HepG2 (cell line): ENCODE measurements at regions not wholly inside any gene's neighbourhood (a gene's known extent, or its start where the extent isn't known, plus 50 kb on each side); places are given as distances from the start of the nearest gene placed in this dataset.

ENCODE experiments used
- ATAC-seq: fragments of 200-7000 bp; cut with Tn5 transposase; 3 replicates; pipeline ENCODE4 v1.9.1; 2020; ENCODE audit warnings: mild to moderate bottlenecking, moderate library complexity
- BruUV-seq: library from RNA; stranded (reverse); fragments of 400-500 nt; replicated peaks from 2 replicates; lab custom pipeline; 2021; lab: Mats Ljungman, UMichigan
- CTCF ChIA-PET: fragments of 300-600 bp; formaldehyde crosslinking; extraction: SDS; loops from one replicate; lab custom pipeline; 2021; ENCODE audit warnings: low total read pairs, inconsistent platforms, low intra/inter-chr PET ratio; lab: Yijun Ruan, JAX
- POLR2A ChIA-PET: fragments of 350-600 bp; sonication (Branson Sonifier 250); formaldehyde crosslinking; loops from one replicate; lab custom pipeline; 2020; ENCODE audit warnings: antibody characterized with exemption, inconsistent platforms; lab: Yijun Ruan, JAX
- DNase-seq: peaks from one replicate; pipeline ENCODE4 v3.0.0-alpha.2; 2015; ENCODE audit warnings: low spot score
- FAIRE-seq: peaks from 3 replicates; lab custom pipeline; 2011; peaks lifted over from hg19 to GRCh38; lab: Jason Lieb, UNC
- H2AFZ ChIP-seq: one replicate; pipeline ENCODE4 v1.6.1; 2011; ENCODE audit warnings: low read length, inconsistent platforms
- H3K27ac ChIP-seq: fragments of 300-600 bp; 3 replicates; pipeline ENCODE4 v1.8.0; 2011; ENCODE audit warnings: mixed run types, mild to moderate bottlenecking, mixed read lengths, low read length, inconsistent platforms; ENCODE audit not compliant: insufficient read depth; ENCODE audit errors: extremely low read length
- H3K27me3 ChIP-seq, 2 experiments: fragments of 200-600 bp in 1 of 2; 2 replicates in 1 of 2; 3 replicates in 1 of 2; pipeline versions ENCODE4 v1.6.0 to v1.8.0; 2011; ENCODE audit warnings: low read length in 2 of 2, mild to moderate bottlenecking in 2 of 2, moderate library complexity in 2 of 2, inconsistent platforms in 1 of 2; ENCODE audit not compliant: insufficient read depth in 2 of 2, control insufficient read depth in 1 of 2
- H3K36me3 ChIP-seq, 2 experiments: fragments of 200-600 bp in 1 of 2; replicated peaks in 1 of 2; 2 replicates in 1 of 2; 3 replicates in 1 of 2; pipeline versions ENCODE4 v1.5.1 to v1.8.0; 2011; ENCODE audit warnings: low read length in 2 of 2, inconsistent platforms in 1 of 2; ENCODE audit not compliant: insufficient read depth in 2 of 2, control insufficient read depth in 1 of 2
- H3K4me1 ChIP-seq: 2 replicates; pipeline ENCODE4 v1.5.1; 2012; ENCODE audit warnings: low read length, inconsistent platforms; ENCODE audit not compliant: insufficient read depth
- H3K4me2 ChIP-seq: 2 replicates; pipeline ENCODE4 v1.6.0; 2011; ENCODE audit warnings: low read depth, low read length, inconsistent platforms
- H3K4me3 ChIP-seq, 3 experiments: fragments of 200-600 bp in 1 of 3; sonication (generic), shearing (Covaris generic) in 1 of 3; replicated peaks in 1 of 3; 2 replicates each; pipeline ENCODE4 v1.5.1; 2011 to 2016; ENCODE audit warnings: low read length in 3 of 3, inconsistent platforms in 2 of 3, low read depth in 2 of 3, mild to moderate bottlenecking in 2 of 3, control low read depth in 1 of 3, mixed read lengths in 1 of 3; ENCODE audit not compliant: insufficient read depth in 1 of 3
- H3K79me2 ChIP-seq: one replicate; pipeline ENCODE4 v1.6.1; 2011; ENCODE audit warnings: low read length, inconsistent platforms; ENCODE audit not compliant: insufficient read depth
- H3K9ac ChIP-seq: 2 replicates; pipeline ENCODE4 v1.6.0; 2011; ENCODE audit warnings: mild to moderate bottlenecking, low read depth, low read length, inconsistent platforms; ENCODE audit not compliant: insufficient read depth
- H3K9me3 ChIP-seq: 2 replicates; pipeline ENCODE4 v1.5.1; 2012; ENCODE audit warnings: mild to moderate bottlenecking, low read length
- H4K20me1 ChIP-seq: 2 replicates; pipeline ENCODE4 v1.6.0; 2011; ENCODE audit warnings: inconsistent platforms, mild to moderate bottlenecking, low read length, moderate library complexity; ENCODE audit not compliant: insufficient read depth
- ATF7 ChIP-seq, 2 experiments: fragments of 450-650 bp in 1 of 2; sonication (generic) in 1 of 2; formaldehyde crosslinking in 1 of 2; IDR thresholded peaks; 2 replicates each; pipeline versions ENCODE4 v1.4.0 to v1.6.1; 2016 to 2020; ENCODE audit warnings: antibody characterized with exemption in 1 of 2, mild to moderate bottlenecking in 1 of 2, missing genetic modification reagents in 1 of 2
- FOXP1 ChIP-seq, 2 experiments: fragments of 450-650 bp in 1 of 2; IDR thresholded peaks; 2 replicates each; pipeline ENCODE4 v1.6.1; 2017 to 2018; ENCODE audit warnings: antibody characterized with exemption in 1 of 2
- MIER2 ChIP-seq: IDR thresholded peaks from 2 replicates; pipeline ENCODE4 v1.6.1; 2016; ENCODE audit warnings: missing biosample characterization, missing genetic modification reagents
- MIXL1 ChIP-seq: IDR thresholded peaks from 2 replicates; pipeline ENCODE4 v1.6.1; 2016
- SMARCE1 ChIP-seq: fragments of 450-650 bp; IDR thresholded peaks from 2 replicates; pipeline ENCODE4 v1.6.1; 2017; ENCODE audit warnings: borderline replicate concordance
- SRY ChIP-seq: sonication (generic); formaldehyde crosslinking; IDR thresholded peaks from 2 replicates; pipeline ENCODE4 v1.8.0; 2022; ENCODE audit warnings: mild to moderate bottlenecking, missing genetic modification reagents
- THYN1 ChIP-seq: sonication (generic); formaldehyde crosslinking; IDR thresholded peaks from 2 replicates; pipeline ENCODE4 v1.8.1; 2023; ENCODE audit warnings: low read depth, mild to moderate bottlenecking, moderate library complexity, missing genetic modification reagents, borderline replicate concordance
- ZBTB1 ChIP-seq: sonication (generic); formaldehyde crosslinking; IDR thresholded peaks from 2 replicates; pipeline ENCODE4 v1.4.0; 2020; ENCODE audit warnings: missing genetic modification reagents, borderline replicate concordance
- ZNF124 ChIP-seq: sonication (generic); formaldehyde crosslinking; IDR thresholded peaks from 2 replicates; pipeline ENCODE4 v1.4.0; 2020; ENCODE audit warnings: missing genetic modification reagents
- ZNF253 ChIP-seq: sonication (generic); formaldehyde crosslinking; IDR thresholded peaks from 2 replicates; pipeline ENCODE4 v1.8.0; 2022; ENCODE audit warnings: mild to moderate bottlenecking, missing genetic modification reagents, borderline replicate concordance
- ZNF598 ChIP-seq: sonication (generic); formaldehyde crosslinking; IDR thresholded peaks from 2 replicates; pipeline ENCODE4 v1.5.1; 2020; ENCODE audit warnings: mild to moderate bottlenecking, missing genetic modification reagents, borderline replicate concordance
- ZNF713 ChIP-seq: sonication (generic); formaldehyde crosslinking; IDR thresholded peaks from 2 replicates; pipeline ENCODE4 v1.4.0; 2020; ENCODE audit warnings: mild to moderate bottlenecking, missing genetic modification reagents
- ZNF782 ChIP-seq: sonication (generic); formaldehyde crosslinking; IDR thresholded peaks from 2 replicates; pipeline ENCODE4 v1.4.0; 2020; ENCODE audit warnings: missing genetic modification reagents, mild to moderate bottlenecking, borderline replicate concordance
- WGBS: methylation state at CpG from one replicate; pipeline ENCODE4 v1.1.6; 2017; ENCODE audit warnings: low lambda C conversion rate; 5-methylcytosine and 5-hydroxymethylcytosine counted together
- in situ Hi-C: cut with HindIII; loops from 2 replicates; pipeline ENCODE4 v1.10.0; 2017; ENCODE audit warnings: low pct_unique_long_range_greater_than_20kb; ENCODE audit not compliant: extremely low pct_ligation_motif_present
- intact Hi-C: fragments of 100-400 bp; cut with micrococcal nuclease; formaldehyde crosslinking; loops from one replicate; pipeline ENCODE4 v1.10.0; 2022; ENCODE audit not compliant: unreplicated experiment
- TF ChIP-seq, protein P1 (sequence below): sonication (generic); formaldehyde crosslinking; IDR thresholded peaks from 2 replicates; pipeline ENCODE4 v1.5.0; 2020; ENCODE audit warnings: mild to moderate bottlenecking, missing genetic modification reagents
- TF ChIP-seq, protein P2 (sequence below): sonication (generic); formaldehyde crosslinking; IDR thresholded peaks from 2 replicates; pipeline ENCODE4 v1.5.0; 2020; ENCODE audit warnings: mild to moderate bottlenecking, missing genetic modification reagents
- TF ChIP-seq, protein P3 (sequence below): sonication (generic); formaldehyde crosslinking; IDR thresholded peaks from 2 replicates; pipeline ENCODE4 v1.4.0; 2020; ENCODE audit warnings: missing genetic modification reagents
- TF ChIP-seq, protein P4 (sequence below), 2 experiments: IDR thresholded peaks; 2 replicates each; pipeline ENCODE4 v1.6.1; 2011 to 2012; ENCODE audit warnings: low read length in 2 of 2, borderline replicate concordance in 1 of 2, low read depth in 1 of 2, mild to moderate bottlenecking in 1 of 2, moderate library complexity in 1 of 2

DNA sequence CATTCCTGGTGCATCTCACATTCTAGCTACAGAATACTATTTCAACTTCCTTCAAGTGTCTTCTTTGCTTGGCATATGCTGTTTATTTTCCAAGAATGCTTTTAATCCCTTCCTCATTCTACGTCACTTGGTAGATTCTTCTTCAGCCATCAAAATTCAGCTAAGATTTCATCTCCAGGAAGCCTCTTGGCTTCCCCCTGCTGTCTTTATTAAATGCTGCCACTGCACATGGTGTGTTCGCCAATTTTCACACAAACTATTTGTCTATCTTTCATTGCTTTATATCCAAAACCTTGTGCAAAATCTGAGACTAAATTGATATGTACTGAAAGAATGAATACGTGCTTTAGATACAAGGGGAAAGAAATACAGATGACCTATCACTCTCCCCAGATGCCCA, 253.0 kb downstream of the RFPL4B start:
- Histone ChIP-seq H4K20me1 (no peaks in the 10 kb centered on the region), H2AFZ (no peak overlapping the region), H3K4me2 (no peak overlapping the region), H3K4me1 (no peaks in the 10 kb centered on the region), H3K9ac (no peak overlapping the region), H3K27ac (no peak overlapping the region), H3K79me2 (no peaks in the 10 kb centered on the region), H3K4me3 (no peak overlapping the region), H3K27me3 (no peaks in the 10 kb centered on the region), H3K9me3 (peaks cover 27% of the 10 kb centered on the region; the same call in 1 of the 2 replicates), H3K36me3 (no peaks in the 10 kb centered on the region)
- POLR2A ChIA-PET: no interaction called here
- DNase-seq: no peak
- intact Hi-C loops: no loop called here
- FAIRE-seq: no peak
- WGBS: 9% methylated on average over 3 of the region's 3 CpGs
- CTCF ChIA-PET: no interaction called here
- BruUV-seq: no TSS peak
- in situ Hi-C loops: no loop called here
- ATAC-seq: no peak
- TF ChIP-seq ZNF713 (no peak), ZBTB1 (CRISPR knock-in tag) (no peak), SMARCE1 (no peak), MIXL1 (CRISPR knock-in tag) (no peak), ZNF253 (no peak), ZNF124 (CRISPR knock-in tag) (no peak), FOXP1 (IDR thresholded peaks at IDR 0.05) (no peak), FOXP1 (CRISPR knock-in tag; IDR thresholded peaks at IDR 0.05) (no peak), ZNF598 (CRISPR knock-in tag) (no peak), ZNF782 (CRISPR knock-in tag) (no peak), THYN1 (CRISPR knock-in tag) (no peak), ATF7 (IDR thresholded peaks at IDR 0.05) (no peak), ATF7 (CRISPR knock-in tag; IDR thresholded peaks at IDR 0.05) (no peak), MIER2 (CRISPR knock-in tag) (no peak), SRY (CRISPR knock-in tag) (no peak)
- TF ChIP-seq, protein P1, sequence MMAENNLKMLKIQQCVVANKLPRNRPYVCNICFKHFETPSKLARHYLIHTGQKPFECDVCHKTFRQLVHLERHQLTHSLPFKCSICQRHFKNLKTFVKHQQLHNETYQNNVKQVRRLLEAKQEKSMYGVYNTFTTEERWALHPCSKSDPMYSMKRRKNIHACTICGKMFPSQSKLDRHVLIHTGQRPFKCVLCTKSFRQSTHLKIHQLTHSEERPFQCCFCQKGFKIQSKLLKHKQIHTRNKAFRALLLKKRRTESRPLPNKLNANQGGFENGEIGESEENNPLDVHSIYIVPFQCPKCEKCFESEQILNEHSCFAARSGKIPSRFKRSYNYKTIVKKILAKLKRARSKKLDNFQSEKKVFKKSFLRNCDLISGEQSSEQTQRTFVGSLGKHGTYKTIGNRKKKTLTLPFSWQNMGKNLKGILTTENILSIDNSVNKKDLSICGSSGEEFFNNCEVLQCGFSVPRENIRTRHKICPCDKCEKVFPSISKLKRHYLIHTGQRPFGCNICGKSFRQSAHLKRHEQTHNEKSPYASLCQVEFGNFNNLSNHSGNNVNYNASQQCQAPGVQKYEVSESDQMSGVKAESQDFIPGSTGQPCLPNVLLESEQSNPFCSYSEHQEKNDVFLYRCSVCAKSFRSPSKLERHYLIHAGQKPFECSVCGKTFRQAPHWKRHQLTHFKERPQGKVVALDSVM (CRISPR knock-in tag): no peak
- TF ChIP-seq, protein P2, sequence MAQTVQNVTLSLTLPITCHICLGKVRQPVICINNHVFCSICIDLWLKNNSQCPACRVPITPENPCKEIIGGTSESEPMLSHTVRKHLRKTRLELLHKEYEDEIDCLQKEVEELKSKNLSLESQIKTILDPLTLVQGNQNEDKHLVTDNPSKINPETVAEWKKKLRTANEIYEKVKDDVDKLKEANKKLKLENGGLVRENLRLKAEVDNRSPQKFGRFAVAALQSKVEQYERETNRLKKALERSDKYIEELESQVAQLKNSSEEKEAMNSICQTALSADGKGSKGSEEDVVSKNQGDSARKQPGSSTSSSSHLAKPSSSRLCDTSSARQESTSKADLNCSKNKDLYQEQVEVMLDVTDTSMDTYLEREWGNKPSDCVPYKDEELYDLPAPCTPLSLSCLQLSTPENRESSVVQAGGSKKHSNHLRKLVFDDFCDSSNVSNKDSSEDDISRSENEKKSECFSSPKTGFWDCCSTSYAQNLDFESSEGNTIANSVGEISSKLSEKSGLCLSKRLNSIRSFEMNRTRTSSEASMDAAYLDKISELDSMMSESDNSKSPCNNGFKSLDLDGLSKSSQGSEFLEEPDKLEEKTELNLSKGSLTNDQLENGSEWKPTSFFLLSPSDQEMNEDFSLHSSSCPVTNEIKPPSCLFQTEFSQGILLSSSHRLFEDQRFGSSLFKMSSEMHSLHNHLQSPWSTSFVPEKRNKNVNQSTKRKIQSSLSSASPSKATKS (CRISPR knock-in tag): no peak
- TF ChIP-seq, protein P3, sequence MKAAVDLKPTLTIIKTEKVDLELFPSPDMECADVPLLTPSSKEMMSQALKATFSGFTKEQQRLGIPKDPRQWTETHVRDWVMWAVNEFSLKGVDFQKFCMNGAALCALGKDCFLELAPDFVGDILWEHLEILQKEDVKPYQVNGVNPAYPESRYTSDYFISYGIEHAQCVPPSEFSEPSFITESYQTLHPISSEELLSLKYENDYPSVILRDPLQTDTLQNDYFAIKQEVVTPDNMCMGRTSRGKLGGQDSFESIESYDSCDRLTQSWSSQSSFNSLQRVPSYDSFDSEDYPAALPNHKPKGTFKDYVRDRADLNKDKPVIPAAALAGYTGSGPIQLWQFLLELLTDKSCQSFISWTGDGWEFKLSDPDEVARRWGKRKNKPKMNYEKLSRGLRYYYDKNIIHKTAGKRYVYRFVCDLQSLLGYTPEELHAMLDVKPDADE (CRISPR knock-in tag): no peak
- TF ChIP-seq, protein P4, sequence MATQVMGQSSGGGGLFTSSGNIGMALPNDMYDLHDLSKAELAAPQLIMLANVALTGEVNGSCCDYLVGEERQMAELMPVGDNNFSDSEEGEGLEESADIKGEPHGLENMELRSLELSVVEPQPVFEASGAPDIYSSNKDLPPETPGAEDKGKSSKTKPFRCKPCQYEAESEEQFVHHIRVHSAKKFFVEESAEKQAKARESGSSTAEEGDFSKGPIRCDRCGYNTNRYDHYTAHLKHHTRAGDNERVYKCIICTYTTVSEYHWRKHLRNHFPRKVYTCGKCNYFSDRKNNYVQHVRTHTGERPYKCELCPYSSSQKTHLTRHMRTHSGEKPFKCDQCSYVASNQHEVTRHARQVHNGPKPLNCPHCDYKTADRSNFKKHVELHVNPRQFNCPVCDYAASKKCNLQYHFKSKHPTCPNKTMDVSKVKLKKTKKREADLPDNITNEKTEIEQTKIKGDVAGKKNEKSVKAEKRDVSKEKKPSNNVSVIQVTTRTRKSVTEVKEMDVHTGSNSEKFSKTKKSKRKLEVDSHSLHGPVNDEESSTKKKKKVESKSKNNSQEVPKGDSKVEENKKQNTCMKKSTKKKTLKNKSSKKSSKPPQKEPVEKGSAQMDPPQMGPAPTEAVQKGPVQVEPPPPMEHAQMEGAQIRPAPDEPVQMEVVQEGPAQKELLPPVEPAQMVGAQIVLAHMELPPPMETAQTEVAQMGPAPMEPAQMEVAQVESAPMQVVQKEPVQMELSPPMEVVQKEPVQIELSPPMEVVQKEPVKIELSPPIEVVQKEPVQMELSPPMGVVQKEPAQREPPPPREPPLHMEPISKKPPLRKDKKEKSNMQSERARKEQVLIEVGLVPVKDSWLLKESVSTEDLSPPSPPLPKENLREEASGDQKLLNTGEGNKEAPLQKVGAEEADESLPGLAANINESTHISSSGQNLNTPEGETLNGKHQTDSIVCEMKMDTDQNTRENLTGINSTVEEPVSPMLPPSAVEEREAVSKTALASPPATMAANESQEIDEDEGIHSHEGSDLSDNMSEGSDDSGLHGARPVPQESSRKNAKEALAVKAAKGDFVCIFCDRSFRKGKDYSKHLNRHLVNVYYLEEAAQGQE (IDR thresholded peaks at IDR 0.05; ENCODE audit: borderline replicate concordance in 1 of 2, low read depth in 1 of 2, low read length in 2 of 2): no peak
